Coronary artery (tissue), 2 donors: ENCODE measurements at regions not wholly inside any gene's neighbourhood (a gene's known extent, or its start where the extent isn't known, plus 50 kb on each side); places are given as distances from the start of the nearest gene placed in this dataset.

Source experiments
- DNase-seq: peaks from one replicate; pipeline ENCODE4 v3.0.0-alpha.2; 2017; ENCODE audit warnings: low spot score
- H3K27ac ChIP-seq, 2 donors: fragments of 200-600 bp; sonication (generic); one replicate each; pipeline ENCODE4 v1.5.1; 2016 to 2019
- H3K4me3 ChIP-seq: fragments of 200-600 bp; sonication (generic); 2 replicates; pipeline ENCODE4 v1.5.1; 2016; ENCODE audit warnings: mild to moderate bottlenecking, moderate library complexity
- TF ChIP-seq, protein P1 (sequence below): fragments of 200-600 bp; sonication (generic); IDR thresholded peaks from one replicate; pipeline ENCODE4 v1.5.1; 2019; ENCODE audit warnings: antibody characterized with exemption

DNA sequence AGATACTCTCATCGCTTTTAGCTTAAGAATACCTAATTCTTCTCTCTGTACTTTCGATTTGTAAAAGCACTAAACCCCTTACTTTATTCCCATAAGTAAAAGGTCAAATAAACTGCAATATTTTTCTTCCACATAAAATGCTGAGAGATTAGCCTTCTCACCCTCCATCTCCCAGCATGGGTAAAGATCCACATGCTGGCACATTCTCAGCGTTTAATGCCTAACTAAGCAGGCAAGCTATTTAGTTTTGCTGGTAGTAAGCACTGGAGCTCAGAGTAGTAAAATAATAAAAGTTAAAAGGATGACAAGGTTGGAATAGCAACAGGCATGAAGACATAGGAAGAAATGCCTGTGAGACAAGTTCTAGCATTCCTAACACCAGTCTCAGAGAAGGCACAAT, 65.9 kb upstream of the NEBL start:
- Histone ChIP-seq H3K4me3 (no peak overlapping the region), H3K27ac (no peak overlapping the region)
- TF ChIP-seq, protein P1, sequence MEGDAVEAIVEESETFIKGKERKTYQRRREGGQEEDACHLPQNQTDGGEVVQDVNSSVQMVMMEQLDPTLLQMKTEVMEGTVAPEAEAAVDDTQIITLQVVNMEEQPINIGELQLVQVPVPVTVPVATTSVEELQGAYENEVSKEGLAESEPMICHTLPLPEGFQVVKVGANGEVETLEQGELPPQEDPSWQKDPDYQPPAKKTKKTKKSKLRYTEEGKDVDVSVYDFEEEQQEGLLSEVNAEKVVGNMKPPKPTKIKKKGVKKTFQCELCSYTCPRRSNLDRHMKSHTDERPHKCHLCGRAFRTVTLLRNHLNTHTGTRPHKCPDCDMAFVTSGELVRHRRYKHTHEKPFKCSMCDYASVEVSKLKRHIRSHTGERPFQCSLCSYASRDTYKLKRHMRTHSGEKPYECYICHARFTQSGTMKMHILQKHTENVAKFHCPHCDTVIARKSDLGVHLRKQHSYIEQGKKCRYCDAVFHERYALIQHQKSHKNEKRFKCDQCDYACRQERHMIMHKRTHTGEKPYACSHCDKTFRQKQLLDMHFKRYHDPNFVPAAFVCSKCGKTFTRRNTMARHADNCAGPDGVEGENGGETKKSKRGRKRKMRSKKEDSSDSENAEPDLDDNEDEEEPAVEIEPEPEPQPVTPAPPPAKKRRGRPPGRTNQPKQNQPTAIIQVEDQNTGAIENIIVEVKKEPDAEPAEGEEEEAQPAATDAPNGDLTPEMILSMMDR, result no peak
- no peak for DNase-seq

DNA sequence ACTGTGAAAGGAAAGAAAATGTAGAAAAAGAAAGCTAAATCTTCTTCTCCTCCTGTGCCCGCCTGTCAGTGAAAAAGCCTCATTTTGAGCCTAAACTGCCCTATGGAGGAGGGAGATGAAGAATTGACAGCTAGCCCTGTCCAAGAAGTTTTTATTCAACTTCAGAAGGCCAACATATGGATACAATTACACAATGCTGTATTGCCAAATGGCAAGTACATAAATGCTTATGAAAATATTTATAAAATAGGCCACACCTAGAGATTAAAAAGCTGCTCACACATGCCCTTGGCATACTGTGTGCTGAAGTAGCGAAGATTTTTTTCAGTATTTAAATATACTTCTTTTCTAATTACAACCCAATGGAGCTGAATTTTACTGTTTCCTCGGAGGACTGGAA, 65.1 kb upstream of the NEBL start:
- no peak overlapping the region for H3K27ac ChIP-seq
- H3K4me3 ChIP-seq, result no peak overlapping the region

DNA sequence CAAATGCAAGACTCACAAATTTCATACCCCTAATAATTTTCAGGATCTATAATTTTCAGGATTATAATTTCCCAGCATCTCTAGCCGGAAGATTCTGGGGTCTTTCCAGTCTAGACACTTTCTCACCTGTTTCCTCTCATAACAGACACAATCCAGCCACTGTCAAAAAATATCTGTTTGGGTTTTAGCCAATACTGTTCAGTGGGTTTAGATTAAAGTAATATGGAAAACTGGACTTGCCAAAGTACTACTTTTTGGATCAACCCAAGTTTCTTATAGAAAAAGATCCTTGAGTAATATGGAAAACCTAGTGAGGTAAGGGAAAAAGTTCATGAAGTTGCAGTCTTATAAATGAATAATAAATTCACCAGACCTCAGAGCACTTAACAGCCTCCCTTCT, 62.1 kb upstream of the NEBL start:
- Histone ChIP-seq H3K4me3 (no peak overlapping the region), H3K27ac (no peak overlapping the region)
- DNase-seq, result no peak
- TF ChIP-seq, protein P1, result no peak

More for the DNA sequence above, 65.1 kb upstream of the NEBL start:
- DNase-seq, result no peak
- TF ChIP-seq, protein P1, result no peak

DNA sequence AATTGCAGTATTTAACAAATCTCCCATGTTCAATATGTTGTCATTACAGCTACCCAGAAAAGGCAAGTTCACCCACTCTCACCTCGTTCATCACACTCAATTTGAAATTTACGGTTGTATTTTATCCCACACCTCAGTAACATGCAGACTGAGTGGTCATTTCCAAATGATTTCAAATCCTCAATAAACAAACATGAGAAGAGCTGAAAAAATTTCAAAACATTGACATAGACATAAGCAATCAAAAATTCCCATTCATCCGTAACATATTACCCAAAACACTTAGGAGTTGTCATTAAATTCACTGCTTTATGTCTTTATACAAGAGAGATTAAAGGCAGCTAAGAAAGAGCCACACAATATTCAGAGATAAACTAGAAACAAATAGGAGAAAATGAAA, 61.7 kb upstream of the NEBL start:
- TF ChIP-seq, protein P1, result no peak
- H3K4me3 ChIP-seq, result no peak overlapping the region
- no peak for DNase-seq
- no peak overlapping the region for H3K27ac ChIP-seq

DNA sequence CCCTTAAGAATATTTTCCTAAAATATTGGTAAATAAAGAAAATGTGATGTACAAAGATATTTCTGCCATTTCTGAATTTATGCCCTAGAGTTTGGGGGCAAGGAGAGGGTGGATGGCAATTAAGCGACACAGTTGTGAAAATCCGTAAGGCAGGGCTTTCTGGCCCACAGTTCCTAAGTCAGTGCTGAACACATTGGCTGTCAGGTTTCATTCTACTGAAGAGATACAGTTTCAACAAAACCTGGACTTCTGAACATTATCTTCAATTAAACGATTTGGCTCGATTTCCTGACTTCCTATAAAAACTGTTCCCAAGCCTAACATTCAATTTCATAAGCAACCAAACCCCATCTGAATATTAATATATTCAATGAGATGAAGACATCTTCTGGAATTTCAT, 61.1 kb upstream of the NEBL start:
- Histone ChIP-seq H3K27ac (no peak overlapping the region), H3K4me3 (no peak overlapping the region)
- TF ChIP-seq, protein P1, result no peak
- DNase-seq, result no peak

DNA sequence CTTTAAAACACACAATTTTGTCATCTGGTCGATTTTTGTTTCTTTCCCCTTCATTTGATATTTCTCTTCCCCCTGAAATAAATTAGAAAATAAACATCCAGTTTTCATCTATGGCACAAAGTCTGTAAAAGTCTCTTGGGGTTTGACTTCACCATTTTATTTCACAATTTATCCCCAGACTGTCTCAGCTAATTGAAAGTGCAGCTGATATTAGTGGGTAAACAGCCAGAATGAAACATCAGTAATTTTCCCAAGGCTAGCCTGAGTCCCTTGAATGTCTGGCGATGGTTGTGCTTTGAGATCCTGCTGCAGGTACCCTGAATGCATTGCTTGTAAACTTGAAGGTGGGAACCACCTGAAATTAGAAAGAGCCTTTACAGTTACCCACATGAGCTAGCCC, 60.6 kb upstream of the NEBL start:
- TF ChIP-seq, protein P1, result no peak
- DNase-seq, result no peak
- no peak overlapping the region for H3K4me3 ChIP-seq
- no peak overlapping the region for H3K27ac ChIP-seq

DNA sequence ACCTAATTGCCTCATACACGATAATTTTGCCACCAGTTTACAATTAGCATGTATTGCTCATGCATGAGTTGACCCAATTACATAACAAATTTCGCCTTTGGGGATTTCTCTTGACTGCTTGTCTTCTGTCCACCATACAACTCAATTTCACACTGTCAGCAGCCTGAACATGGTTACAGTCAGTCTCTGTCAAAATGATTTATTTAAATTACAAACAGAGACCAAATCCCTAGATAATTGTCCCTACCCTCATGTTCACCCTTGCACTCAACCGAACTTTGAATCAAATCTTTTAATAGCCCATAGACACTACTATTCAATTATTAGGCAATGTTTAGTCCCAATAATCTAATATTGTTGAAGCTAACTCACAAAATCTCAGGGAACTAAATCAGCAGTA, 59.7 kb upstream of the NEBL start:
- TF ChIP-seq, protein P1, result no peak
- DNase-seq, result no peak
- no peak overlapping the region for H3K4me3 ChIP-seq

More for the DNA sequence above, 59.7 kb upstream of the NEBL start:
- no peak overlapping the region for H3K27ac ChIP-seq
